Neural progenitor cell (in vitro differentiated cells): ENCODE measurements at regions not wholly inside any gene's neighbourhood (a gene's known extent, or its start where the extent isn't known, plus 50 kb on each side); places are given as distances from the start of the nearest gene placed in this dataset.

Source experiments
- DNase-seq: peaks from one replicate; pipeline ENCODE4 v3.0.0-alpha.2; 2016; ENCODE audit warnings: low spot score
- H2AFZ ChIP-seq: fragments of 200-600 bp; sonication (generic); replicated peaks from 2 replicates; pipeline ENCODE4 v1.6.1; 2016; ENCODE audit warnings: antibody characterized with exemption
- H3F3A ChIP-seq: fragments of 200-600 bp; sonication (generic); 2 replicates; pipeline ENCODE4 v1.6.1; 2016; ENCODE audit warnings: antibody characterized with exemption, low read depth
- H3K27ac ChIP-seq: fragments of 200-600 bp; sonication (generic); 2 replicates; pipeline ENCODE4 v1.5.1; 2016; ENCODE audit warnings: mild to moderate bottlenecking
- H3K27me3 ChIP-seq: fragments of 200-600 bp; sonication (generic); 2 replicates; pipeline ENCODE4 v1.6.1; 2016; ENCODE audit warnings: mild to moderate bottlenecking, moderate library complexity
- H3K36me3 ChIP-seq: fragments of 200-600 bp; sonication (generic); 2 replicates; pipeline ENCODE4 v1.5.1; 2016
- H3K4me1 ChIP-seq: fragments of 200-600 bp; sonication (generic); 2 replicates; pipeline ENCODE4 v1.6.1; 2016; ENCODE audit warnings: mixed run types
- H3K4me2 ChIP-seq: fragments of 200-600 bp; sonication (generic); 2 replicates; pipeline ENCODE4 v1.6.1; 2016
- H3K4me3 ChIP-seq: fragments of 200-600 bp; sonication (generic); 2 replicates; pipeline ENCODE4 v1.5.1; 2016
- H3K79me2 ChIP-seq: fragments of 200-600 bp; sonication (generic); 2 replicates; pipeline ENCODE4 v1.6.1; 2016; ENCODE audit warnings: low read depth
- H3K9ac ChIP-seq: fragments of 200-600 bp; sonication (generic); 2 replicates; pipeline ENCODE4 v1.6.1; 2016
- H3K9me3 ChIP-seq: fragments of 200-600 bp; sonication (generic); 2 replicates; pipeline ENCODE4 v1.5.1; 2016; ENCODE audit warnings: low read depth
- H4K20me1 ChIP-seq: fragments of 200-600 bp; sonication (generic); 2 replicates; pipeline ENCODE4 v1.6.1; 2016; ENCODE audit warnings: low read depth
- H3K27ac Mint-ChIP-seq: 3 replicates; pipeline ENCODE4 v1.8.0; 2021; ENCODE audit warnings: mixed read lengths
- H3K27me3 Mint-ChIP-seq: 2 replicates; pipeline ENCODE4 v1.8.0; 2022; ENCODE audit warnings: low read depth, mild to moderate bottlenecking, inconsistent platforms, moderate library complexity, mixed read lengths; ENCODE audit not compliant: insufficient read depth
- H3K36me3 Mint-ChIP-seq: 3 replicates; pipeline ENCODE4 v1.8.0; 2021; ENCODE audit warnings: mixed read lengths
- H3K4me1 Mint-ChIP-seq: 3 replicates; pipeline ENCODE4 v1.8.0; 2021; ENCODE audit warnings: mixed read lengths
- H3K4me3 Mint-ChIP-seq: 3 replicates; pipeline ENCODE4 v1.8.0; 2021; ENCODE audit warnings: mild to moderate bottlenecking, moderate library complexity, mixed read lengths
- H3K9me3 Mint-ChIP-seq: 3 replicates; pipeline ENCODE4 v1.8.0; 2020; ENCODE audit warnings: mixed read lengths
- CTCF ChIP-seq: fragments of 200-600 bp; sonication (generic); IDR thresholded peaks from 2 replicates; pipeline ENCODE4 v1.5.1; 2017; ENCODE audit warnings: antibody characterized with exemption, mild to moderate bottlenecking
- EZH2 ChIP-seq: fragments of 200-600 bp; sonication (generic); IDR thresholded peaks from 2 replicates; pipeline ENCODE4 v1.6.1; 2017; ENCODE audit warnings: antibody characterized with exemption, mild to moderate bottlenecking, moderate library complexity
- EZH2phosphoT487 ChIP-seq: fragments of 200-600 bp; sonication (generic); IDR thresholded peaks from 2 replicates; pipeline ENCODE4 v1.6.1; 2017; ENCODE audit warnings: antibody characterized with exemption

- no peak overlapping the region for H3K4me2 ChIP-seq
- peaks cover 18% of the 10 kb centered on the region for H3K4me1 Mint-ChIP-seq
- H3K27ac ChIP-seq, result no peak overlapping the region
- no peaks in the 10 kb centered on the region for H3K36me3 Mint-ChIP-seq
- H3K79me2 ChIP-seq, result no peaks in the 10 kb centered on the region
- H3K4me3 ChIP-seq, result no peak overlapping the region
- no peak overlapping the region for H2AFZ ChIP-seq
- H4K20me1 ChIP-seq, result no peaks in the 10 kb centered on the region
- no peak overlapping the region for H3K27ac Mint-ChIP-seq
- H3K27me3 Mint-ChIP-seq, result no peaks in the 10 kb centered on the region
- no peaks in the 10 kb centered on the region for H3K27me3 ChIP-seq
- H3F3A ChIP-seq, result peaks cover 5% of the 10 kb centered on the region
- H3K9me3 Mint-ChIP-seq, result no peaks in the 10 kb centered on the region
- no peak overlapping the region for H3K9ac ChIP-seq
- no peak overlapping the region for H3K4me3 Mint-ChIP-seq
- no peaks in the 10 kb centered on the region for H3K36me3 ChIP-seq
- DNase-seq, result no peak
- no peaks in the 10 kb centered on the region for H3K9me3 ChIP-seq
- peaks cover 17% of the 10 kb centered on the region for H3K4me1 ChIP-seq
- TF ChIP-seq CTCF (no peak), EZH2phosphoT487 (no peak), EZH2 (no peak)
Measured at GRCh38 chr1:200240656-200241055, 169.2 kb downstream of the ZNF281 start.

GRCh38 chr1:200238311-200238710, 171.5 kb downstream of the ZNF281 start:
- no peaks in the 10 kb centered on the region for H3K27me3 ChIP-seq
- H3K36me3 ChIP-seq, result no peaks in the 10 kb centered on the region
- Mint-ChIP-seq H3K9me3 (no peaks in the 10 kb centered on the region), H3K27me3 (no peaks in the 10 kb centered on the region), H3K4me1 (peaks cover 16% of the 10 kb centered on the region), H3K27ac (no peak overlapping the region), H3K4me3 (no peak overlapping the region), H3K36me3 (no peaks in the 10 kb centered on the region)
- TF ChIP-seq EZH2, result no peak
- TF ChIP-seq EZH2phosphoT487, result no peak
- TF ChIP-seq CTCF, result no peak
- no peak overlapping the region for H2AFZ ChIP-seq
- H3F3A ChIP-seq, result peaks cover 5% of the 10 kb centered on the region
- H4K20me1 ChIP-seq, result no peaks in the 10 kb centered on the region
- H3K4me1 ChIP-seq, result peaks cover 13% of the 10 kb centered on the region
- H3K9me3 ChIP-seq, result no peaks in the 10 kb centered on the region
- H3K4me3 ChIP-seq, result no peak overlapping the region
- no peak for DNase-seq
- no peak overlapping the region for H3K4me2 ChIP-seq
- H3K79me2 ChIP-seq, result no peaks in the 10 kb centered on the region
- H3K9ac ChIP-seq, result no peak overlapping the region
- no peak overlapping the region for H3K27ac ChIP-seq

- Histone ChIP-seq H3K9me3 (no peaks in the 10 kb centered on the region), H2AFZ (no peak overlapping the region), H3K4me1 (peaks cover under 1% of the 10 kb centered on the region), H3F3A (no peaks in the 10 kb centered on the region), H3K4me3 (no peak overlapping the region), H3K9ac (no peak overlapping the region), H3K27me3 (no peaks in the 10 kb centered on the region), H4K20me1 (no peaks in the 10 kb centered on the region), H3K27ac (no peak overlapping the region), H3K79me2 (no peaks in the 10 kb centered on the region), H3K4me2 (no peak overlapping the region), H3K36me3 (no peaks in the 10 kb centered on the region)
- Mint-ChIP-seq H3K36me3 (no peaks in the 10 kb centered on the region), H3K4me3 (no peak overlapping the region), H3K9me3 (no peaks in the 10 kb centered on the region), H3K4me1 (peaks cover 3% of the 10 kb centered on the region), H3K27me3 (no peaks in the 10 kb centered on the region), H3K27ac (no peak overlapping the region)
- no peak for DNase-seq
- TF ChIP-seq EZH2phosphoT487 (no peak), EZH2 (no peak), CTCF (no peak)
Measured at GRCh38 chr1:200237066-200237465, 172.8 kb downstream of the ZNF281 start.
